Left lung (tissue), 4 donors: ENCODE measurements at regions not wholly inside any gene's neighbourhood (a gene's known extent, or its start where the extent isn't known, plus 50 kb on each side); places are given as distances from the start of the nearest gene placed in this dataset.
"Not testable (repeated sequence)": the region's sequence is repeated elsewhere in the genome, so short reads cannot be mapped to it uniquely, and the experiment has no call there.

Experiments
- ATAC-seq: fragments of 200-7000 bp; cut with Tn5 transposase; one replicate; pipeline ENCODE4 v1.9.1; 2020; ENCODE audit warnings: moderate library complexity
- DNase-seq, 4 donors: peaks; one replicate each; pipeline ENCODE4 v3.0.0-alpha.2; 2013 to 2020
- H3K27ac ChIP-seq, 2 donors: fragments of 200-600 bp; sonication (generic) in 1 of 2; one replicate each; pipeline versions ENCODE4 v1.5.0 to v1.8.0; 2020 to 2021
- H3K27me3 ChIP-seq, 2 donors: fragments of 200-600 bp; sonication (generic) in 1 of 2; one replicate each; pipeline versions ENCODE4 v1.5.0 to v1.8.0; 2020 to 2021
- H3K36me3 ChIP-seq, 2 donors: fragments of 200-600 bp; sonication (generic) in 1 of 2; one replicate each; pipeline versions ENCODE4 v1.5.0 to v1.8.0; 2020 to 2021
- H3K4me1 ChIP-seq, 2 donors: fragments of 200-600 bp; one replicate each; pipeline ENCODE4 v1.8.0; 2021
- H3K4me3 ChIP-seq, 2 donors: fragments of 200-600 bp; sonication (generic) in 1 of 2; one replicate each; pipeline versions ENCODE4 v1.5.0 to v1.8.0; 2020 to 2021; ENCODE audit warnings: mild to moderate bottlenecking in 1 of 2
- H3K9me3 ChIP-seq, 2 donors: fragments of 200-600 bp; sonication (generic) in 1 of 2; one replicate each; pipeline versions ENCODE4 v1.5.0 to v1.8.0; 2020 to 2021
- CTCF ChIP-seq, 2 donors: fragments of 200-600 bp; sonication (generic) in 1 of 2; IDR thresholded peaks; one replicate each; pipeline versions ENCODE4 v1.5.0 to v1.8.0; 2021; ENCODE audit warnings: antibody characterized with exemption in 2 of 2
- intact Hi-C, 2 donors: fragments of 100-400 bp; cut with DNase I; formaldehyde crosslinking; loops; one replicate each; pipeline versions ENCODE4 v1.11.2 to v1.14.2; 2022
- donor health status: DM: no; HTN: yes; CAD: no.
- donor health status: DM: no; HTN: no; CAD: no.

- Histone ChIP-seq H3K27ac (no peak overlapping the region), H3K4me3 (no peak overlapping the region), H3K4me1 (no peaks in the 10 kb centered on the region), H3K9me3 (peaks cover 0 to 5% of the 10 kb centered on the region in 2 donors), H3K27me3 (no peaks in the 10 kb centered on the region), H3K36me3 (no peaks in the 10 kb centered on the region)
- intact Hi-C loops: no loop called here
- no peak for DNase-seq
- no peak for ATAC-seq
- TF ChIP-seq CTCF (IDR thresholded peaks at IDR 0.05): no peak
Measured at GRCh38 chr5:43798740-43799139, 195.8 kb downstream of the NNT start.

DNA sequence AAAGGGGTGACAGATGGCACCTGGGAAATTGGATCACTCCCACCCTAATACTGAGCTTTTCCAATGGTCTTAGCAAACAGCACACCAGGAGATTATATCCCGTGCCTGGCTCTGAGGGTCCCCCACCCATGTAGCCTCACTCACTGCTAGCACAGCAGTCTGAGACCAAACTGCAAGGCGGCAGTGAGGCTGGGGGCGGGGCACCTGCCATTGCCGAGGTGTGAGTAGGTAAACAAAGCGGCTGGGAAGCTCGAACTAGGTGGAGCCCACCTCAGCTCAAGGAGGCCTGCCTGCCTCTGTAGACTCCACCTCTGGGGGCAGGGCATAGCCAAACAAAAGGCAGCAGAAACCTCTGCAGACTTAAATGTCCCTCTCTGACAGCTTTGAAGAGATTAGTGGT lies 188.9 kb downstream of the NNT start:
- H3K36me3 ChIP-seq, H3K4me1 ChIP-seq, ATAC-seq, H3K27ac ChIP-seq, H3K4me3 ChIP-seq, intact Hi-C loops, H3K27me3 ChIP-seq, DNase-seq: not testable (repeated sequence)
- H3K9me3 ChIP-seq: peaks cover 0 to 23% of the 10 kb centered on the region in 2 donors

- no peaks in the 10 kb centered on the region for H3K36me3 ChIP-seq
- no peaks in the 10 kb centered on the region for H3K27me3 ChIP-seq
- no peak for TF ChIP-seq CTCF (IDR thresholded peaks at IDR 0.05)
- DNase-seq: no peak
- intact Hi-C loops: no loop called here
- peaks cover 0 to 2% of the 10 kb centered on the region in 2 donors for H3K9me3 ChIP-seq
- H3K4me1 ChIP-seq: no peaks in the 10 kb centered on the region
- no peak overlapping the region for H3K27ac ChIP-seq
- ATAC-seq: no peak
- H3K4me3 ChIP-seq: no peak overlapping the region
Measured at GRCh38 chr5:43785198-43785597, 182.2 kb downstream of the NNT start.

GRCh38 chr5:43780586-43780985 lies 177.6 kb downstream of the NNT start:
- Histone ChIP-seq H3K27me3 (no peaks in the 10 kb centered on the region), H3K36me3 (no peaks in the 10 kb centered on the region), H3K9me3 (no peaks in the 10 kb centered on the region), H3K27ac (no peak overlapping the region), H3K4me1 (no peaks in the 10 kb centered on the region), H3K4me3 (no peak overlapping the region)
- no peak for DNase-seq
- intact Hi-C loops: no loop called here
- TF ChIP-seq CTCF (IDR thresholded peaks at IDR 0.05): no peak
- no peak for ATAC-seq

GRCh38 chr5:43774881-43775399 lies 172.0 kb downstream of the NNT start:
- no peaks in the 10 kb centered on the region for H3K9me3 ChIP-seq
- H3K27ac ChIP-seq: no peak overlapping the region
- H3K4me1 ChIP-seq: no peaks in the 10 kb centered on the region
- ATAC-seq (no peak), DNase-seq (no peak)
- H3K4me3 ChIP-seq: no peak overlapping the region
- no peak for TF ChIP-seq CTCF (IDR thresholded peaks at IDR 0.05)
- intact Hi-C loops: no loop called here
- no peaks in the 10 kb centered on the region for H3K27me3 ChIP-seq
- H3K36me3 ChIP-seq: no peaks in the 10 kb centered on the region

DNA sequence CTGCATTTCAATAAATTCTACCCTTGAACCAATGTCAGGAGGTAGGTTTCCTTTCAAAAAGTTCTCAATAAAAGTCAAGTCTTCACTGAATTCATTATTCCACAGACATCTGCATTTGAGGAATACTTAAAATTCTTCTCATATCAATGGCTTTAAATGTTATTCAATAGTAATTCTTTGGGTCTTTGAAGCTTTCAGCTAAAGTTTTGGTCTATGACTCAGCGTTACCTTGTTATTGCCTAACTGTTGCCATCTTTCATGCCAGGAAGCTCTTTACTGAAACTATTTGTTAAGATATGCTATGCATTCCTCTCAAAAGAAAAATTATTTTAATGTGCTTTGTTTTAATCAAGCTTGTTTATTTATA lies 170.5 kb downstream of the NNT start:
- no peak overlapping the region for H3K4me3 ChIP-seq
- no peaks in the 10 kb centered on the region for H3K4me1 ChIP-seq
- no peaks in the 10 kb centered on the region for H3K9me3 ChIP-seq
- no peak for ATAC-seq
- TF ChIP-seq CTCF (IDR thresholded peaks at IDR 0.05): no peak
- H3K27ac ChIP-seq: no peak overlapping the region
- H3K36me3 ChIP-seq: no peaks in the 10 kb centered on the region
- DNase-seq: no peak
- intact Hi-C loops: no loop called here
- no peaks in the 10 kb centered on the region for H3K27me3 ChIP-seq
